Endothelial cell of umbilical vein (primary cell): ENCODE measurements at regions not wholly inside any gene's neighbourhood (a gene's known extent, or its start where the extent isn't known, plus 50 kb on each side); places are given as distances from the start of the nearest gene placed in this dataset.

ENCODE experiments used
- BruUV-seq: library from RNA; stranded (reverse); fragments of 400-500 nt; replicated peaks from 2 replicates; lab custom pipeline; 2021; lab: Mats Ljungman, UMichigan
- CTCF ChIA-PET: fragments of 300-600, 350-600 bp; sonication (Branson Sonifier 250); formaldehyde crosslinking; loops from one replicate; lab custom pipeline; 2021; ENCODE audit warnings: antibody characterized with exemption, inconsistent platforms; lab: Charles Lee
- POLR2A ChIA-PET: fragments of 300-600, 350-600 bp; sonication (Branson Sonifier 250); formaldehyde crosslinking; loops from one replicate; lab custom pipeline; 2021; ENCODE audit warnings: antibody characterized with exemption, inconsistent platforms; lab: Charles Lee
- DNase-seq: peaks from one replicate; pipeline ENCODE4 v3.0.0-alpha.2; 2011; ENCODE audit warnings: low read depth, low spot score
- FAIRE-seq: peaks from 2 replicates; lab custom pipeline; 2011; peaks lifted over from hg19 to GRCh38; lab: Jason Lieb, UNC
- H2AFZ ChIP-seq: 2 replicates; pipeline ENCODE4 v1.6.0; 2012; ENCODE audit warnings: low read depth, low read length, control low read depth, inconsistent platforms
- H3K27ac ChIP-seq: 2 replicates; pipeline ENCODE4 v1.5.1; 2011; ENCODE audit warnings: low read depth, mild to moderate bottlenecking, control low read depth, low read length, moderate library complexity; ENCODE audit not compliant: insufficient read depth
- H3K27me3 ChIP-seq, 2 experiments: 2 replicates each; pipeline versions ENCODE4 v1.6.0 to v1.6.1; 2011; ENCODE audit warnings: low read length in 2 of 2, mixed read lengths in 1 of 2; ENCODE audit not compliant: control insufficient read depth in 2 of 2, insufficient read depth in 2 of 2
- H3K36me3 ChIP-seq, 2 experiments: 2 replicates in 1 of 2; 3 replicates in 1 of 2; pipeline ENCODE4 v1.5.1; 2011; ENCODE audit warnings: low read length in 2 of 2, mild to moderate bottlenecking in 1 of 2, moderate library complexity in 1 of 2; ENCODE audit not compliant: control insufficient read depth in 2 of 2, insufficient read depth in 2 of 2; ENCODE audit errors: extremely low read depth in 1 of 2
- H3K4me1 ChIP-seq: 3 replicates; pipeline ENCODE4 v1.5.1; 2011; ENCODE audit warnings: mild to moderate bottlenecking, low read length; ENCODE audit not compliant: control insufficient read depth, insufficient read depth; ENCODE audit errors: extremely low read depth
- H3K4me2 ChIP-seq: 2 replicates; pipeline ENCODE4 v1.6.1; 2011; ENCODE audit warnings: low read length, control low read depth, mixed read lengths; ENCODE audit not compliant: insufficient read depth
- H3K4me3 ChIP-seq, 3 experiments: fragments of 200-600 bp in 1 of 3; sonication (generic), shearing (Covaris generic) in 1 of 3; replicated peaks in 1 of 3; 2 replicates each; pipeline ENCODE4 v1.5.1; 2011 to 2016; ENCODE audit warnings: control low read depth in 3 of 3, low read length in 3 of 3, mild to moderate bottlenecking in 2 of 3, inconsistent platforms in 1 of 3, low read depth in 1 of 3, moderate library complexity in 1 of 3; ENCODE audit not compliant: insufficient read depth in 1 of 3
- H3K79me2 ChIP-seq: 2 replicates; pipeline ENCODE4 v1.6.0; 2012; ENCODE audit warnings: low read length, inconsistent platforms; ENCODE audit not compliant: control insufficient read depth, insufficient read depth
- H3K9ac ChIP-seq: replicated peaks from 2 replicates; pipeline ENCODE3; 2011; ENCODE audit warnings: low read length, control low read depth; ENCODE audit not compliant: insufficient read depth; ENCODE audit errors: extremely low read depth
- H3K9me1 ChIP-seq: replicated peaks from 3 replicates; pipeline ENCODE4 v1.6.0; 2011; ENCODE audit warnings: mild to moderate bottlenecking, low read length; ENCODE audit not compliant: control insufficient read depth, insufficient read depth; ENCODE audit errors: extremely low read depth
- H3K9me3 ChIP-seq: replicated peaks from 2 replicates; pipeline ENCODE4 v1.5.1; 2012; ENCODE audit warnings: low read length, inconsistent platforms; ENCODE audit not compliant: control insufficient read depth, insufficient read depth
- H4K20me1 ChIP-seq: replicated peaks from 2 replicates; pipeline ENCODE3; 2011; ENCODE audit warnings: mild to moderate bottlenecking, low read length; ENCODE audit not compliant: control insufficient read depth, insufficient read depth; ENCODE audit errors: extremely low read depth
- CTCF ChIP-seq, 2 donors: IDR thresholded peaks; 1 replicate in 1 of 2; 2 replicates in 1 of 2; pipeline ENCODE4 v1.5.1; 2011; ENCODE audit warnings: low read length in 2 of 2, mild to moderate bottlenecking in 2 of 2, moderate library complexity in 2 of 2, control low read depth in 1 of 2, inconsistent platforms in 1 of 2, low read depth in 1 of 2; ENCODE audit not compliant: insufficient read depth in 1 of 2; ENCODE audit errors: extremely low read depth in 1 of 2
- EZH2 ChIP-seq: IDR thresholded peaks from 2 replicates; pipeline ENCODE4 v1.6.1; 2012; ENCODE audit warnings: borderline replicate concordance, low read depth, mild to moderate bottlenecking, moderate library complexity, low read length, inconsistent platforms; ENCODE audit not compliant: severe bottlenecking
- FOS ChIP-seq: IDR thresholded peaks from 2 replicates; pipeline ENCODE4 v1.6.1; 2011; ENCODE audit warnings: mild to moderate bottlenecking, low read length, moderate library complexity, borderline replicate concordance; ENCODE audit not compliant: insufficient read depth
- GATA2 ChIP-seq: IDR thresholded peaks from 2 replicates; pipeline ENCODE4 v1.7.0; 2011; ENCODE audit warnings: low read depth, mild to moderate bottlenecking, moderate library complexity, mixed read lengths, low read length; ENCODE audit not compliant: insufficient read length, insufficient read depth
- JUN ChIP-seq: IDR thresholded peaks from 2 replicates; pipeline ENCODE4 v1.6.1; 2011; ENCODE audit warnings: borderline replicate concordance, low read depth; ENCODE audit not compliant: insufficient read length, insufficient read depth
- MYC ChIP-seq: IDR thresholded peaks from one replicate; pipeline ENCODE4 v1.6.1; 2011; ENCODE audit warnings: mild to moderate bottlenecking, low read depth, low read length
- POLR2A ChIP-seq: IDR thresholded peaks from 2 replicates; pipeline ENCODE4 v1.6.1; 2012; ENCODE audit warnings: low read depth, mild to moderate bottlenecking, control low read depth, low read length
- POLR2AphosphoS5 ChIP-seq: IDR thresholded peaks from 2 replicates; pipeline ENCODE4 v1.6.1; 2012; ENCODE audit warnings: low read depth, mild to moderate bottlenecking, control low read depth, low read length, moderate library complexity; ENCODE audit not compliant: insufficient read depth
- dilution Hi-C: fragments of 300-500 bp; cut with MboI; formaldehyde crosslinking; loops from one replicate; pipeline ENCODE4 v1.15.0; 2019; ENCODE audit warnings: low sequenced_read_pairs; ENCODE audit not compliant: extremely low pct_ligation_motif_present
- intact Hi-C: fragments of 100-400 bp; cut with micrococcal nuclease; formaldehyde crosslinking; loops from one replicate; pipeline ENCODE4 v1.10.0; 2022
- TF ChIP-seq, protein P1 (sequence below): IDR thresholded peaks from 2 replicates; pipeline ENCODE4 v1.6.1; 2011; ENCODE audit not compliant: insufficient read depth, insufficient read length

GRCh38 chr5:56339732-56340131 is 106.6 kb upstream of the ANKRD55 start:
- no peak for FAIRE-seq
- TF ChIP-seq FOS (no peak), MYC (no peak), EZH2 (no peak), POLR2AphosphoS5 (no peak), GATA2 (no peak), POLR2A (no peak), CTCF (IDR thresholded peaks at IDR 0.05; ENCODE audit: extremely low read depth in 1 of 2, insufficient read depth in 1 of 2, low read depth in 1 of 2, low read length in 2 of 2) (no peak), JUN (no peak)
- TF ChIP-seq, protein P1, sequence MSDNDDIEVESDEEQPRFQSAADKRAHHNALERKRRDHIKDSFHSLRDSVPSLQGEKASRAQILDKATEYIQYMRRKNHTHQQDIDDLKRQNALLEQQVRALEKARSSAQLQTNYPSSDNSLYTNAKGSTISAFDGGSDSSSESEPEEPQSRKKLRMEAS, result no peak
- H2AFZ ChIP-seq, result no peak overlapping the region
- ChIA-PET POLR2A (no interaction called here), CTCF (interaction anchor here (0.6 to 1.5 kb wide), 2 partner anchors 11 to 15 kb away, joined by 3 to 4 read pairs; no protein-coding TSS in a partner anchor)
- H3K4me3 ChIP-seq, result no peak overlapping the region
- dilution Hi-C loops (no loop called here), intact Hi-C loops (no loop called here)
- peaks cover 23% of the 10 kb centered on the region for H3K4me1 ChIP-seq
- H3K36me3 ChIP-seq, result no peaks in the 10 kb centered on the region
- no peak overlapping the region for H3K9ac ChIP-seq
- H3K9me1 ChIP-seq, result no peaks in the 10 kb centered on the region
- H3K27me3 ChIP-seq, result no peaks in the 10 kb centered on the region
- H4K20me1 ChIP-seq, result no peaks in the 10 kb centered on the region
- H3K9me3 ChIP-seq, result no peaks in the 10 kb centered on the region
- no peak overlapping the region for H3K27ac ChIP-seq
- no peaks in the 10 kb centered on the region for H3K79me2 ChIP-seq
- no TSS peak for BruUV-seq
- no peak overlapping the region for H3K4me2 ChIP-seq
- DNase-seq, result no peak
